Duodenal mucosa (tissue), 2 donors: ENCODE measurements at regions not wholly inside any gene's neighbourhood (a gene's known extent, or its start where the extent isn't known, plus 50 kb on each side); places are given as distances from the start of the nearest gene placed in this dataset.

Experiments
- H3K27ac ChIP-seq: one replicate; pipeline ENCODE4 v1.7.0; 2013; ENCODE audit warnings: low read depth, low read length
- H3K27me3 ChIP-seq, 2 donors: one replicate each; pipeline ENCODE4 v1.7.0; 2013; ENCODE audit warnings: low read length in 2 of 2, control low read depth in 1 of 2; ENCODE audit not compliant: insufficient read depth in 2 of 2, control insufficient read depth in 1 of 2
- H3K36me3 ChIP-seq, 2 donors: one replicate each; pipeline ENCODE4 v1.7.0; 2013; ENCODE audit warnings: low read length in 2 of 2, control low read depth in 1 of 2; ENCODE audit not compliant: insufficient read depth in 2 of 2, control insufficient read depth in 1 of 2
- H3K4me1 ChIP-seq, 2 donors: one replicate each; pipeline ENCODE4 v1.7.0; 2013; ENCODE audit warnings: low read length in 2 of 2, control low read depth in 1 of 2; ENCODE audit not compliant: insufficient read depth in 2 of 2, control insufficient read depth in 1 of 2
- H3K4me3 ChIP-seq, 2 donors: one replicate each; pipeline ENCODE4 v1.7.0; 2013; ENCODE audit warnings: low read length in 2 of 2, low read depth in 1 of 2
- H3K9ac ChIP-seq, 2 donors: one replicate each; pipeline ENCODE4 v1.7.0; 2013; ENCODE audit warnings: low read length in 2 of 2, low read depth in 1 of 2
- H3K9me3 ChIP-seq, 2 donors: one replicate each; pipeline ENCODE4 v1.7.0; 2013; ENCODE audit warnings: low read length in 2 of 2, control low read depth in 1 of 2; ENCODE audit not compliant: control insufficient read depth in 1 of 2

DNA sequence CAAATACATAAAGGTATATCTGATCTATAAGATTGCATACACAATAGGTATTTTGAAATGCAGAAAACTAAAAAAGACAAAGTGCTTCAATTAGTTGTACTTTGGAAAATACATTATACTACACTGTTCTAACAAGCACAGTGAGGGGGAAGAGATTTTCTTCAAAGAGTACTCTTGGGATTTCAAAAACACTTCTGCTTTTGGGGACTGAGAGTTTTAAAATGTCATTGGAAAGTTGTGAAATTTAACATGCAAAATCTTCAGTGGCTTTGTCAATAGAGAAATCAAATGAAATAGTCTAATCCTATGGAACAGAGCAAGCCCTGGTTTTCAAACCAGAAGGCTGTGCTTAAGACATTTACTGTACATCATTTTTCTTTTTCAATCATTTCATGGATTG, 322.2 kb upstream of the SEMA6D start:
- Histone ChIP-seq H3K9me3 (no peaks in the 10 kb centered on the region), H3K27ac (no peak overlapping the region)

DNA sequence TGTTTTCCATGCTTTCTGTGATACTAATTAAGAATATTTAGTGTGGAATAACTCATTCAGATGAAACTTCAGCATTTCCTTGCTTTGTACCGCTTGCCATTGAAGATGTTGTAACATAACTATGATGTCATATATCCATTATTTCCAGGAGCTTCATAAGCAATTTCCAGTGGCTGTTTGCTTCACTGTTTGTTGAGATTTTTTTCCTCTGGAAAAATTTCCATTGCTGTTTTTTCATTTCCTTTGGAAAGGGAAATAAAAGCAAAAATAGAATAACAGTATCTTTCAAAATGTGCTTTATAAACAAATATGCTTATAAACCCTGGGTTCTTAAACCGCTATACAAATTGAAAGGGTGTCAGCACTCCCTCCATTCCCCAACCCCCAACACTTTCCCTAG, 319.6 kb upstream of the SEMA6D start:
- Histone ChIP-seq H3K4me1 (no peaks in the 10 kb centered on the region), H3K27me3 (no peaks in the 10 kb centered on the region), H3K9ac (no peak overlapping the region), H3K9me3 (no peaks in the 10 kb centered on the region), H3K27ac (no peak overlapping the region), H3K36me3 (no peaks in the 10 kb centered on the region), H3K4me3 (no peak overlapping the region)

More for the DNA sequence above, 322.2 kb upstream of the SEMA6D start:
- Histone ChIP-seq H3K4me3 (no peak overlapping the region), H3K36me3 (no peaks in the 10 kb centered on the region), H3K4me1 (no peaks in the 10 kb centered on the region), H3K27me3 (no peaks in the 10 kb centered on the region), H3K9ac (no peak overlapping the region)

- no peak overlapping the region for H3K9ac ChIP-seq
Measured at GRCh38 chr15:47398132-47398531, 319.2 kb upstream of the SEMA6D start.

GRCh38 chr15:47398594-47398993, 318.7 kb upstream of the SEMA6D start:
- Histone ChIP-seq H3K36me3 (no peaks in the 10 kb centered on the region), H3K9ac (no peak overlapping the region), H3K4me3 (no peak overlapping the region), H3K27me3 (no peaks in the 10 kb centered on the region), H3K4me1 (no peaks in the 10 kb centered on the region), H3K27ac (no peak overlapping the region), H3K9me3 (no peaks in the 10 kb centered on the region)

More at GRCh38 chr15:47398132-47398531, 319.2 kb upstream of the SEMA6D start:
- no peak overlapping the region for H3K27ac ChIP-seq
- H3K4me3 ChIP-seq: no peak overlapping the region
- no peaks in the 10 kb centered on the region for H3K27me3 ChIP-seq
- H3K36me3 ChIP-seq: no peaks in the 10 kb centered on the region
- H3K9me3 ChIP-seq: no peaks in the 10 kb centered on the region
- H3K4me1 ChIP-seq: no peaks in the 10 kb centered on the region

DNA sequence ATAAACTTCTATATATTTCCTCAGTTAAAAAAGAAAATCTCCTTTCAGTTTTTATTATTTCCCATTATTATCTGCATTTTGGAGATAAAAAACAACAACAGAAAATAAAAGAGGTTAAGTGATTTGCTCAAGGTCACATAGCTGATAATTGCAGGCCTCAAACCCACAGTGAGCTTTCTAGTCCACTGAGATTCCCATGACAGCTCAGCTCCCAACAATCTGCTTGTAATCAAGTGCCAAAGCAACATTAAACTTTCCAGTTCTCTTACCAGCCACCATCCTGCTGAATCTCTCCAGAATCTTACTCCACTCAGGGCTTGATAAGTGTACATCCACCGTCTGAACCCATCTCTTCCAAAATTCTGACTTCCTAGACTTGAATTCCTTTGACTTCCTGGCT, 318.2 kb upstream of the SEMA6D start:
- Histone ChIP-seq H3K4me3 (no peak overlapping the region), H3K9ac (no peak overlapping the region), H3K27ac (no peak overlapping the region), H3K4me1 (no peaks in the 10 kb centered on the region), H3K27me3 (no peaks in the 10 kb centered on the region), H3K36me3 (no peaks in the 10 kb centered on the region), H3K9me3 (no peaks in the 10 kb centered on the region)

DNA sequence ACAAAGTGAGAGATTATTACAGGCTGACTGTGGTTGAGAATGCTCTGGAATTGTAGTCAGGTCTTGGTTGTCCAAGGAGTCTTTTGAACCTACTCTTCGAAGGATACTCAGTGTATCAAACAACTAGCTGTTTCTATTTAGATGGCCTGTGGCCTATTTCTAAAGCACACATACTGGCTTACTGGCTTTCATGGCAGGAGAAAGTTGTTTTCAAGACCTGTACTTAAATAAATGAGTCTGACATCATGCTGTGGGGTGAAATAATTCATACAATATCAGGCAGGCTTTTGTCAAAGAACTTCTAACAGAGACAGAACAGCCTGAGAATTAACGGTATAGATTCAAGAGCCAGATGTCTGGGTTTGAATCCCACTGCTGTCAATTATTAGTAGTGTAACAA, 316.7 kb upstream of the SEMA6D start:
- no peaks in the 10 kb centered on the region for H3K4me1 ChIP-seq
- no peaks in the 10 kb centered on the region for H3K36me3 ChIP-seq
- no peaks in the 10 kb centered on the region for H3K27me3 ChIP-seq
- no peaks in the 10 kb centered on the region for H3K9me3 ChIP-seq
- H3K4me3 ChIP-seq: no peak overlapping the region
- no peak overlapping the region for H3K27ac ChIP-seq
- H3K9ac ChIP-seq: no peak overlapping the region

- Histone ChIP-seq H3K36me3 (no peaks in the 10 kb centered on the region), H3K9ac (no peak overlapping the region), H3K27ac (no peak overlapping the region), H3K9me3 (no peaks in the 10 kb centered on the region), H3K4me3 (no peak overlapping the region), H3K4me1 (no peaks in the 10 kb centered on the region), H3K27me3 (no peaks in the 10 kb centered on the region)
Measured at GRCh38 chr15:47401427-47401826, 315.9 kb upstream of the SEMA6D start.

GRCh38 chr15:47402829-47403228, 314.5 kb upstream of the SEMA6D start:
- Histone ChIP-seq H3K9ac (no peak overlapping the region), H3K9me3 (no peaks in the 10 kb centered on the region), H3K27ac (no peak overlapping the region), H3K4me3 (no peak overlapping the region), H3K27me3 (no peaks in the 10 kb centered on the region), H3K36me3 (no peaks in the 10 kb centered on the region), H3K4me1 (no peaks in the 10 kb centered on the region)

GRCh38 chr15:47404877-47405276, 312.4 kb upstream of the SEMA6D start:
- no peaks in the 10 kb centered on the region for H3K4me1 ChIP-seq
- H3K9ac ChIP-seq: no peak overlapping the region
- no peaks in the 10 kb centered on the region for H3K27me3 ChIP-seq
- H3K4me3 ChIP-seq: no peak overlapping the region
- no peaks in the 10 kb centered on the region for H3K9me3 ChIP-seq
- no peak overlapping the region for H3K27ac ChIP-seq
- no peaks in the 10 kb centered on the region for H3K36me3 ChIP-seq

GRCh38 chr15:47405365-47406162, 311.7 kb upstream of the SEMA6D start:
- H3K27me3 ChIP-seq: no peaks in the 10 kb centered on the region
- no peaks in the 10 kb centered on the region for H3K4me1 ChIP-seq
- no peaks in the 10 kb centered on the region for H3K9me3 ChIP-seq
- H3K9ac ChIP-seq: no peak overlapping the region
- H3K36me3 ChIP-seq: no peaks in the 10 kb centered on the region
- no peak overlapping the region for H3K4me3 ChIP-seq
- H3K27ac ChIP-seq: no peak overlapping the region
